Brain pericyte (primary cell): ENCODE measurements at regions not wholly inside any gene's neighbourhood (a gene's known extent, or its start where the extent isn't known, plus 50 kb on each side); places are given as distances from the start of the nearest gene placed in this dataset.

Experiments
- DNase-seq: peaks from one replicate; pipeline ENCODE4 v3.0.0-alpha.2; 2012; ENCODE audit warnings: low read depth, low spot score

- DNase-seq, result no peak
Measured at GRCh38 chr4:126582737-126583136, 1050.0 kb upstream of the INTU start.

DNA sequence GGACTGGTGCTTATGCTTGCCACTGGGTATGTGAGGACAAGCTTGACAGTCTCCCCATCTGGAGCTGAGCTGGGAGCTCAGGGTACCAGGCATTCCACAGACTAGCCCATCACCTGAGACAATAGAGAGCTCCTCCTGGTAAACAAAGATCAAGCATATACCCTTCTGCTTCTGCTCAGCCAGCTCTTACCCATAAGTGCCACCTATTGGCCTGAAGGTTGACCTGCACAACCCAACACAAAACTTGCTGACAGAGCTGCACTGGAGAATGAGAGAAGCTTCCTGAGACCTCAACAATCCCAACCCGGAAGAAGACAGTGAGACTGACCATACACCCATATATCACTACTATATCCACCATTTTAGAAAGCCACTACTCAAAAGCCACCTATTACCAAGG, 1049.2 kb upstream of the INTU start:
- no peak for DNase-seq

DNA sequence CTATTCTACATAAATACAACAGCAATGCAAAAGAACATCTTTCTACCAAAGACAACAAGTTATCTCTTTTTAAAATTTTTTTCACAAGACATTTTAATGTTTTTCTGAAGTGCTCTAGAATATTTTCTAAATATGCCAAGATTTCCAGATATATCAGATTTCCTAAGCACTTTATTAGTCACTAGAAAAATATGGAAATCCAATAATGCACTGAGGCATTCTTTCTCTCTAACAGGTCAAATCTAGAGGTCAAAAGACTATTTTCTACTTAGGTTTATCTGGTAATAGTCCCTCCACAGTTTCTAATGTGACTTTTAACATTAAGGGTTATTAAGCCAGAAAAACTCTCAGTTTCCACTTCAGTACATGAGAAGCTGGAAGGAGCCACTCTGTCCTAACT, 1041.2 kb upstream of the INTU start:
- no peak for DNase-seq

DNA sequence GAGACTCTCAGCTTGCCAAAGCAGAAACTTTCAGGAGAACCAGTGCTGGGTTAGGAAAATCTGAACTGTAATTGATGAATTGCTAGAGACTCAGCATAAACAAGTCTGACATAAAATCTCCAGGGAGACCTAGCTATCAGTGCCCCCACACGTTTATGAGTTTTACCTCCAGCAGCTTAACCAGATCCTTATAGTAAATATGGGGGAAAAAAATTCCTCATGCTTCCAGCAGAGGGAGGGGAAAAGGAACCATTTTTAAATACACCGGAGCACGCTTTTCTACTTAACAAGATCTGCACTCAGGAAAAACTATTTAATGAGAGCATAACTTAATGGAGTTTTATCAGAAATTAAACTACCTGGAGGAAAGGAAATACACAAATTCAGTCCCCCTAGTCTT, 1040.7 kb upstream of the INTU start:
- no peak for DNase-seq

- DNase-seq, result no peak
Measured at GRCh38 chr4:126593626-126594025, 1039.1 kb upstream of the INTU start.

GRCh38 chr4:126595643-126596042, 1037.1 kb upstream of the INTU start:
- no peak for DNase-seq

DNA sequence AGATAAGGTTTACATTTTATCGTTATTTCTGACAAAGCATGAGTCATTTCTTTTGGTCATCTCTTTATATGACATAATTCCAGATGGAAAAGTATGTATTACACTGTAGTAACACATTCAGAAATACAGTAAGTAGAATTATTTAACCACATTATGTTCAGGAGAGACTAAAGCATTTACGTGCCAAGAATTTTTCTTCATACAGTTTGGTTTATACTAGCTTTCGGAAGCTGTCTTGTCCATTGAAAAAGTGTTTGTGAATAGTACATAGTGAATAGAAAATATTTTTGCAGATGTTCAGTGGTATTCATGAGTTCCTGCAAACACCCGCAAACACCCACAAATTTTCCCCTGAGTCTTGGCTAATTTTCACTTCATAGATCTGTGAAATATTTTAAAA, 1033.0 kb upstream of the INTU start:
- no peak for DNase-seq

- no peak for DNase-seq
Measured at GRCh38 chr4:126603210-126603609, 1029.5 kb upstream of the INTU start.

GRCh38 chr4:126603825-126604224, 1028.9 kb upstream of the INTU start:
- no peak for DNase-seq

- DNase-seq, result no peak
Measured at GRCh38 chr4:126604268-126604867, 1028.4 kb upstream of the INTU start.

GRCh38 chr4:126610933-126611332, 1021.8 kb upstream of the INTU start:
- no peak for DNase-seq

- DNase-seq, result no peak
Measured at GRCh38 chr4:126611900-126612299, 1020.9 kb upstream of the INTU start.

DNA sequence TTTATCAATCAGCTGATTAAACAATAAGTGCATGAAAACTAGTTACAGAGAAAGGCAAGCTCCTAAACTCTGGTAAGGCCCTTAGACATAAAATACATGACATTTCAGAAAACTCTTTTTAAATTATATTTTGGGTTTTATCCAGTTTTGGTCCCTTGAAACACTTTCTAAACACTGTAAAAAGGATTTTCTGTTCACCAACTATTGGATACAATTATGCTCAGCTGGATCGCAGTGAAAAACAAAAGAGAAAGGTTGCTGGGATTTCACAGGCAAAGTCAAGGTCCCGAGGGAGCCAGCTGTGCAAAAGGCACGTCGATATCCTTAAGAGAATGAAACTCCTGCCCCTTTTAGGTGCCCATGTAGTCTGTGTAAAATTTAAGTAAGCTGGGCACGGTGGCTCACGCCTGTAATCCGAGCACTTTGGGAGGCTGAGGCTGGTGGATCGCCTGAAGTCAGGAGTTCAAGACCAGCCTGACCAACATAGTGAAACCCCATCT, 1018.4 kb upstream of the INTU start:
- no peak for DNase-seq

DNA sequence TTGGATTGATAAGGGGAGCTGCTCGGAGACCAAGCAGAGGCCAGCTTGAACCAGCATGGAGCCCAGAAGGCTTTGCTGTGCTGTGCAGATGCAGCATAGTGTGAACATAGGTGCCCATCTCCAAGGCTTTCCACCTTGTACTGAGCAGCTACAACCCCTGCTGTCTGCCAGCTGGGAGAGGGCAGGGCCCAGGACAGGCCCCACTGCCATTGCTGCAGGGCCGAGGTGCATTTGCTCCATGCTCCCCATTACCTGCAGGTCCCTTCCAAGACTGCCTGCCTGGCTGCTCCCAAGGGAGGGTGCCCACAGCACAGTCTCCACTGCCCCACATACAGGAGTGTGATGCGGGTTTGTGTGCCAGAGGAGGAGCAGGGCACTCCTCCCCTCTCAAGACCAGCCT, 1016.0 kb upstream of the INTU start:
- no peak for DNase-seq

DNA sequence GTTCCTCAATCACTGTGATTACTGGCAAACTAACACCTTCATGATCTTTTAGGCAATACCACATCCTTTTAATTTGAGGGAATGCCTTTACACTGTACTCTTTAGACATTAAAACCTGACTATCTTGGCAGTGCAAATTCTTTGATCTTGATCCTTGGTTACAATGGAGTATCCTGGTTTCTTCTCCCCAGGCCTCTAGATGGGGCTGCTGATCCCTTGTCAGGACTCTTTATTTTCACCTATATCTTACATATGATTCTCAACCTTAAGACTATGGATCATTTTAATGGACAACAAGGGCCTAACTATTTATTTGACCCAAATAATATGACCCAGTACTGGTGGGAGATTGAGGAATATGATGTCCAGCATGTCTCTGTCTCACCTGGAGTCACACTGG, 1005.5 kb upstream of the INTU start:
- DNase-seq, result no peak

DNA sequence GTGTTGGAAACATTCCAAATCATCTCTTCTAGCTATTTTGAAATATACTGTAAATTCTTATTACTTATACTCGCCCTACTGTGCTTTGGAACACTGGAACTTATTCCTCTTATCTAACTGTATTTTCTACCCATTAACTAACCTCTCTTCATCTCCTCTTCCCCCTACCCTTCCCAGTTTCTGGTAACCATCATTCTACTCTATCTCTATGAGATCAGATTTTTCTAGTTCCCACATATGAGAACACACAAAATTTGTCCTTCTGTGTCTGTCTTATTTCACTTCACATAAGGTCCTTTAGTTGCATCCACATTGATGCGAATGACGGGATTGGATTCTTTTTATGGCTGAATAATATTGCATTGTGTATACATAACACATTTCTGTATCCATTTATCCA, 1003.8 kb upstream of the INTU start:
- no peak for DNase-seq

GRCh38 chr4:126630230-126630629, 1002.5 kb upstream of the INTU start:
- DNase-seq, result no peak

DNA sequence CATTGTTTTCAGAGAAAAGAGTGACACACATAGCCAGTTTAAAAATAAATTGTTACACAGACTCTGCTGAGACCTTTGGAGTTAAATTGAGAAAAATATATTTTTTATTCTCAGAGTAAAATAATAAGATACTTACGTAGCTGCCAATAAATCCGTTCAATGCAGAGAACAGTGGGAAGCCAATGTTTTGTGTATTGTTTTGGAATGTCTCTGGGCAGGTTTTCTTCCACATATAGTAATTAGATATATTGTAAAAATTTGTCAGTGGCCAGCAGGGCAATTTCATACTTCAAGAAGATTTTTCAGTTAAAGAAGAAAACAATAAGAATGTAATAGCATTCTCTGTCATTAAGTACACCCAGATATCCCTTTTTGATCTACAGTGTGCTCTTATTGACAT, 999.5 kb upstream of the INTU start:
- no peak for DNase-seq

DNA sequence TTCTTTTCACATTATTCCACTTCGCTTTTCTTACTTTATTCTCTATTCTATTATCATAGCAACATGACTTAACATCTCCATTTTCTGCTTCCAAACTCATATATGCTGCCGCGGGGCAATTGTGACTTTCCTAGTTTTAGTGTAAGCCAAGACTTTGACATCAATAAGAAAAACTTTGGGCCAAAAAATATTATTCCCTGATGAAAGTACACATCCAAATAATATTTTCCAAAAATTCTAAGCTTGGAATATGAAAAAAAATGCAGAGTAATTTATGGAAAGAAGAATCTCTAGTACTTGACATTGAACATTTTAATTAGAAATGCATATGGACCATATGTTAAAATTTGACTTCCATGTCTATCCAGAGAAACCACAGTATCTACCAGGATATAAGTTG, 995.1 kb upstream of the INTU start:
- no peak for DNase-seq

GRCh38 chr4:126647320-126647719, 985.4 kb upstream of the INTU start:
- DNase-seq, result no peak

- DNase-seq, result no peak
Measured at GRCh38 chr4:126647756-126648397, 984.9 kb upstream of the INTU start.

GRCh38 chr4:126658411-126658810, 974.3 kb upstream of the INTU start:
- no peak for DNase-seq

- DNase-seq, result no peak
Measured at GRCh38 chr4:126661194-126661593, 971.6 kb upstream of the INTU start.

DNA sequence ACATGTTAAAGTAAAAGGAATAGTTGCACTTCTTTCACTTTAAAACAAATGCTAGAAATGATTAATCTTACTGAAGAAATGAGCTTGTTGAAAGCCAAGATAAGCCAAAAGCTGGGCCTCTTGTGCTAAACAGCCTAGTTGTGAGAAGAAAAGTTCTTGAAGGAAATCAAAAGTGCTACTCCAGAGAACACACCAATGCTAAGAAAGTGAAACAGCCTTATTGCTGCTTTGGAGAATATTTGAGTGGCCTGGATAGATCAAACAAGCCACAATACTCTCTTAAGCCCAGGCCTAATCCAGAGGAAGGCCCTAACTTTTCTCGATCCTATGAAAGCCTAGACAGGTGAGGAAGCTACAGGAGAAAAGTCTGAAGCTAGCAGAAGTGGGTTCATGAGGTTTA, 967.9 kb upstream of the INTU start:
- no peak for DNase-seq
